MM.1S (cell line): ENCODE measurements at regions not wholly inside any gene's neighbourhood (a gene's known extent, or its start where the extent isn't known, plus 50 kb on each side); places are given as distances from the start of the nearest gene placed in this dataset.

Source experiments
- DNase-seq: peaks from one replicate; pipeline ENCODE4 v3.0.0-alpha.2; 2015
- H2AFZ ChIP-seq: fragments of 300-600 bp; sonication (generic); 2 replicates; pipeline ENCODE4 v1.6.0; 2016; ENCODE audit warnings: antibody characterized with exemption, low read length
- H3F3A ChIP-seq: fragments of 300-600 bp; sonication (generic); 2 replicates; pipeline ENCODE4 v1.6.1; 2016; ENCODE audit warnings: mild to moderate bottlenecking, antibody characterized with exemption, low read length, moderate library complexity, mixed read lengths; ENCODE audit not compliant: insufficient read depth
- H3K27ac ChIP-seq: fragments of 300-600 bp; sonication (generic); 2 replicates; pipeline ENCODE4 v1.5.1; 2016; ENCODE audit warnings: mild to moderate bottlenecking, low read length
- H3K27me3 ChIP-seq: fragments of 300-600 bp; sonication (generic); replicated peaks from 2 replicates; pipeline ENCODE4 v1.6.0; 2016; ENCODE audit warnings: low read length; ENCODE audit not compliant: insufficient read depth
- H3K36me3 ChIP-seq: fragments of 300-600 bp; sonication (generic); replicated peaks from 2 replicates; pipeline ENCODE4 v1.6.1; 2016; ENCODE audit warnings: mild to moderate bottlenecking, low read length, mixed read lengths; ENCODE audit not compliant: insufficient read depth
- H3K4me1 ChIP-seq: fragments of 300-600 bp; sonication (generic); 2 replicates; pipeline ENCODE4 v1.6.1; 2016; ENCODE audit warnings: low read length, mixed read lengths
- H3K4me2 ChIP-seq: fragments of 300-600 bp; sonication (generic); 2 replicates; pipeline ENCODE4 v1.6.0; 2016; ENCODE audit warnings: low read depth, low read length
- H3K4me3 ChIP-seq: fragments of 300-600 bp; sonication (generic); 2 replicates; pipeline ENCODE4 v1.5.1; 2016; ENCODE audit warnings: low read length, mixed read lengths
- H3K79me2 ChIP-seq: fragments of 300-600 bp; sonication (generic); 2 replicates; pipeline ENCODE4 v1.6.1; 2016; ENCODE audit warnings: mixed run types, low read length, mixed read lengths
- H3K9ac ChIP-seq: fragments of 300-600 bp; sonication (generic); 2 replicates; pipeline ENCODE4 v1.6.1; 2016; ENCODE audit warnings: low read length, mixed read lengths
- H3K9me2 ChIP-seq: fragments of 300-600 bp; sonication (generic); replicated peaks from 2 replicates; pipeline ENCODE4 v1.6.1; 2016; ENCODE audit warnings: mild to moderate bottlenecking, low read length, mixed read lengths; ENCODE audit not compliant: insufficient read depth
- H3K9me3 ChIP-seq: fragments of 300-600 bp; sonication (generic); replicated peaks from 2 replicates; pipeline ENCODE4 v1.6.1; 2016; ENCODE audit warnings: mild to moderate bottlenecking, low read length, mixed read lengths; ENCODE audit not compliant: insufficient read depth
- H4K20me1 ChIP-seq: fragments of 300-600 bp; sonication (generic); 2 replicates; pipeline ENCODE4 v1.6.1; 2016; ENCODE audit warnings: mild to moderate bottlenecking, low read length, moderate library complexity, mixed read lengths; ENCODE audit not compliant: insufficient read depth
- EZH2 ChIP-seq: fragments of 300-600 bp; sonication (generic); optimal IDR thresholded peaks from 2 replicates; pipeline ENCODE3; 2017; ENCODE audit warnings: low read depth, mild to moderate bottlenecking, antibody characterized with exemption, low read length, mixed read lengths
- EZH2phosphoT487 ChIP-seq: fragments of 300-600 bp; sonication (generic); IDR thresholded peaks from 2 replicates; pipeline ENCODE4 v1.6.1; 2018; ENCODE audit warnings: antibody characterized with exemption, low read length
- TF ChIP-seq, protein P1 (sequence below): fragments of 300-600 bp; sonication (generic); IDR thresholded peaks from 2 replicates; pipeline ENCODE4 v1.5.1; 2016; ENCODE audit warnings: antibody characterized with exemption, low read length, mixed read lengths

DNA sequence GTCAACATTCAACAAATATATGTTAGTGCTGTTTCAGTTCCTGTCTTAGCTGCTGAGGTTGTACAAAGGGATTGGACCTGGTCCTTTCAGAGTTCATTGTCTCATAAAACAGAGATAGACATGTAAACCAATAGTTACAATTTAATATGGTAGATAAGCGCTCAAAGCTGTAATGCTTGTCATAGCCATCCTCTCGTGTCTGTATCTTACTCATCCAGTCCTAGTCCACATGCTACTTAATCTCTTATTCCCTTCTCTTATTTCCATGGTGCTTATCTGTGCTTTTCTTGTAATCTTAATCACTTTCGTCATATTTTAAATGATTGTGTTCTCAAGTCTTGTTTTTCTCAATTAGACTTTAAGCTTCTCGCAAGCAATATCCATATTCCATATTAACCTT is 185.2 kb upstream of the OBI1 start:
- H4K20me1 ChIP-seq = no peaks in the 10 kb centered on the region
- H3K4me3 ChIP-seq = no peak overlapping the region
- H2AFZ ChIP-seq = no peak overlapping the region
- no peak for TF ChIP-seq EZH2
- no peak for TF ChIP-seq EZH2phosphoT487
- TF ChIP-seq, protein P1, sequence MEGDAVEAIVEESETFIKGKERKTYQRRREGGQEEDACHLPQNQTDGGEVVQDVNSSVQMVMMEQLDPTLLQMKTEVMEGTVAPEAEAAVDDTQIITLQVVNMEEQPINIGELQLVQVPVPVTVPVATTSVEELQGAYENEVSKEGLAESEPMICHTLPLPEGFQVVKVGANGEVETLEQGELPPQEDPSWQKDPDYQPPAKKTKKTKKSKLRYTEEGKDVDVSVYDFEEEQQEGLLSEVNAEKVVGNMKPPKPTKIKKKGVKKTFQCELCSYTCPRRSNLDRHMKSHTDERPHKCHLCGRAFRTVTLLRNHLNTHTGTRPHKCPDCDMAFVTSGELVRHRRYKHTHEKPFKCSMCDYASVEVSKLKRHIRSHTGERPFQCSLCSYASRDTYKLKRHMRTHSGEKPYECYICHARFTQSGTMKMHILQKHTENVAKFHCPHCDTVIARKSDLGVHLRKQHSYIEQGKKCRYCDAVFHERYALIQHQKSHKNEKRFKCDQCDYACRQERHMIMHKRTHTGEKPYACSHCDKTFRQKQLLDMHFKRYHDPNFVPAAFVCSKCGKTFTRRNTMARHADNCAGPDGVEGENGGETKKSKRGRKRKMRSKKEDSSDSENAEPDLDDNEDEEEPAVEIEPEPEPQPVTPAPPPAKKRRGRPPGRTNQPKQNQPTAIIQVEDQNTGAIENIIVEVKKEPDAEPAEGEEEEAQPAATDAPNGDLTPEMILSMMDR = no peak
- no peaks in the 10 kb centered on the region for H3K79me2 ChIP-seq
- H3K36me3 ChIP-seq = no peaks in the 10 kb centered on the region
- no peak overlapping the region for H3K4me2 ChIP-seq
- H3K9ac ChIP-seq = no peak overlapping the region
- H3K9me3 ChIP-seq = no peaks in the 10 kb centered on the region
- H3K4me1 ChIP-seq = no peaks in the 10 kb centered on the region
- H3K9me2 ChIP-seq = no peaks in the 10 kb centered on the region
- no peak for DNase-seq
- H3F3A ChIP-seq = no peaks in the 10 kb centered on the region
- no peaks in the 10 kb centered on the region for H3K27me3 ChIP-seq
- no peak overlapping the region for H3K27ac ChIP-seq

GRCh38 chr13:78841358-78841963 is 182.5 kb upstream of the OBI1 start:
- H3K27me3 ChIP-seq = no peaks in the 10 kb centered on the region
- no peaks in the 10 kb centered on the region for H3K79me2 ChIP-seq
- no peak overlapping the region for H3K27ac ChIP-seq
- H3K36me3 ChIP-seq = no peaks in the 10 kb centered on the region
- no peaks in the 10 kb centered on the region for H3K9me2 ChIP-seq
- no peak overlapping the region for H3K4me3 ChIP-seq
- no peaks in the 10 kb centered on the region for H3K9me3 ChIP-seq
- H3F3A ChIP-seq = no peaks in the 10 kb centered on the region
- DNase-seq = no peak
- no peak overlapping the region for H3K4me2 ChIP-seq
- TF ChIP-seq EZH2 = no peak
- TF ChIP-seq EZH2phosphoT487 = no peak
- TF ChIP-seq, protein P1 = no peak
- no peak overlapping the region for H3K9ac ChIP-seq
- no peak overlapping the region for H2AFZ ChIP-seq
- H3K4me1 ChIP-seq = no peaks in the 10 kb centered on the region
- H4K20me1 ChIP-seq = no peaks in the 10 kb centered on the region

GRCh38 chr13:78836238-78836784 is 177.4 kb upstream of the OBI1 start:
- TF ChIP-seq EZH2phosphoT487 = no peak
- no peak for TF ChIP-seq EZH2
- Histone ChIP-seq H4K20me1 (no peaks in the 10 kb centered on the region), H3K79me2 (no peaks in the 10 kb centered on the region), H3K4me2 (no peak overlapping the region), H3K4me1 (no peaks in the 10 kb centered on the region), H3K9ac (no peak overlapping the region), H3K9me2 (no peaks in the 10 kb centered on the region), H3K27me3 (no peaks in the 10 kb centered on the region), H3K36me3 (no peaks in the 10 kb centered on the region), H2AFZ (no peak overlapping the region), H3K9me3 (no peaks in the 10 kb centered on the region), H3F3A (no peaks in the 10 kb centered on the region), H3K27ac (no peak overlapping the region), H3K4me3 (no peak overlapping the region)
- DNase-seq = no peak

GRCh38 chr13:78832461-78832860 is 173.5 kb upstream of the OBI1 start:
- Histone ChIP-seq H3F3A (no peaks in the 10 kb centered on the region), H3K27ac (no peak overlapping the region), H3K4me2 (no peak overlapping the region), H2AFZ (no peak overlapping the region), H3K9ac (no peak overlapping the region), H3K4me3 (no peak overlapping the region), H4K20me1 (no peaks in the 10 kb centered on the region), H3K4me1 (no peaks in the 10 kb centered on the region), H3K36me3 (no peaks in the 10 kb centered on the region), H3K79me2 (no peaks in the 10 kb centered on the region), H3K9me3 (no peaks in the 10 kb centered on the region), H3K27me3 (no peaks in the 10 kb centered on the region), H3K9me2 (no peaks in the 10 kb centered on the region)
- no peak for DNase-seq
- no peak for TF ChIP-seq EZH2
- TF ChIP-seq EZH2phosphoT487 = no peak
- TF ChIP-seq, protein P1 = no peak
